ENCODE measurements at regions not wholly inside any gene's neighbourhood (a gene's known extent, or its start where the extent isn't known, plus 50 kb on each side); places are given as distances from the start of the nearest gene placed in this dataset.

DNA sequence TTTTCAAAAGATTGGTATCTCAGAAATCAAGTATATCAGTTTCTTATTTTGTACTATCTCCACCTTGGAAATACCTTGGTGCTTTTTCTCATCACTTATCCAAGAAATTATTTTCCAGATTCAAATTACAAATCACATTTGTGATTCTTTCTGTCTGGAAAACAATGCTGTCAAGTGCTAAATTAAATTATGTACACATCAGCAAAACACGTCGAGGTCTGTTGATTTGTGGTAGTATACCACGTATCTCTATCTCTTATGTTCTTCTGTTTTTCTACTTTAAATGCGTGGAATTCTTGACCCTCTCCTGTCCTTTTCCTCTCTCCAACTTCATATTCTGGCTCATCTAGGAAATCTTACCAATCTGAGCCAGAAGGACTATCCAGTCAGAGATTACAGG is 214.5 kb downstream of the PTN start:
- TF ChIP-seq, protein P1, sequence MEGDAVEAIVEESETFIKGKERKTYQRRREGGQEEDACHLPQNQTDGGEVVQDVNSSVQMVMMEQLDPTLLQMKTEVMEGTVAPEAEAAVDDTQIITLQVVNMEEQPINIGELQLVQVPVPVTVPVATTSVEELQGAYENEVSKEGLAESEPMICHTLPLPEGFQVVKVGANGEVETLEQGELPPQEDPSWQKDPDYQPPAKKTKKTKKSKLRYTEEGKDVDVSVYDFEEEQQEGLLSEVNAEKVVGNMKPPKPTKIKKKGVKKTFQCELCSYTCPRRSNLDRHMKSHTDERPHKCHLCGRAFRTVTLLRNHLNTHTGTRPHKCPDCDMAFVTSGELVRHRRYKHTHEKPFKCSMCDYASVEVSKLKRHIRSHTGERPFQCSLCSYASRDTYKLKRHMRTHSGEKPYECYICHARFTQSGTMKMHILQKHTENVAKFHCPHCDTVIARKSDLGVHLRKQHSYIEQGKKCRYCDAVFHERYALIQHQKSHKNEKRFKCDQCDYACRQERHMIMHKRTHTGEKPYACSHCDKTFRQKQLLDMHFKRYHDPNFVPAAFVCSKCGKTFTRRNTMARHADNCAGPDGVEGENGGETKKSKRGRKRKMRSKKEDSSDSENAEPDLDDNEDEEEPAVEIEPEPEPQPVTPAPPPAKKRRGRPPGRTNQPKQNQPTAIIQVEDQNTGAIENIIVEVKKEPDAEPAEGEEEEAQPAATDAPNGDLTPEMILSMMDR (conservative IDR thresholded peaks at IDR 0.05 in 1 of 2, IDR thresholded peaks at IDR 0.05 in 1 of 2; ENCODE audit: extremely low read depth in 1 of 2, insufficient read depth in 1 of 2, low read depth in 1 of 2, low read length in 2 of 2), result no peak
- TF ChIP-seq EZH2 (IDR thresholded peaks at IDR 0.05; ENCODE audit: borderline replicate concordance, low read length), result no peak
